Glomerular visceral epithelial cell (primary cell): ENCODE measurements at regions not wholly inside any gene's neighbourhood (a gene's known extent, or its start where the extent isn't known, plus 50 kb on each side); places are given as distances from the start of the nearest gene placed in this dataset.
"Not testable (repeated sequence)": the region's sequence is repeated elsewhere in the genome, so short reads cannot be mapped to it uniquely, and the experiment has no call there.

Source experiments
- DNase-seq: peaks from one replicate; pipeline ENCODE4 v3.0.0-alpha.2; 2016; ENCODE audit errors: extremely low spot score

DNA sequence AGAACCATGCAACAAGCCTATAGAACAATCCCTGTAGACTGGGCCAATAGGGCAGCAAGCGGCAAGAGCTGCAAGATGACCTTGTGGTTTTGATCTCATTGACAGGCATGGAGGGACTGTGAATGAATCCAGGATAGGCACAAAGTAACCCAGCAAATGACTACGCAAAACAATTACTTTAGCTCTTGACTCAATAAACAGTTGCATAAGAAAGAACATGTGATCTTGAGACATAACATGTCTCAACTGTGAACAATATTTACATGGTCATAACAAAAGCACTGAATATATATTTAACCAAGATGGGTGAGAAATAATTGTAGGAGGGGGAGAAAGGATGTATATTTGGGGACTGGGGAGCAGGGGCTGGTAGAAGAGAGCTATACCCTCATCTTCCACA, 313.7 kb upstream of the CDH5 start:
- DNase-seq: no peak

- DNase-seq: no peak
Observed at GRCh38 chr16:66050991-66051390, 315.5 kb upstream of the CDH5 start.

- no peak for DNase-seq
Observed at GRCh38 chr16:66049865-66050264, 316.6 kb upstream of the CDH5 start.

- DNase-seq: no peak
Observed at GRCh38 chr16:66045626-66046025, 320.9 kb upstream of the CDH5 start.

DNA sequence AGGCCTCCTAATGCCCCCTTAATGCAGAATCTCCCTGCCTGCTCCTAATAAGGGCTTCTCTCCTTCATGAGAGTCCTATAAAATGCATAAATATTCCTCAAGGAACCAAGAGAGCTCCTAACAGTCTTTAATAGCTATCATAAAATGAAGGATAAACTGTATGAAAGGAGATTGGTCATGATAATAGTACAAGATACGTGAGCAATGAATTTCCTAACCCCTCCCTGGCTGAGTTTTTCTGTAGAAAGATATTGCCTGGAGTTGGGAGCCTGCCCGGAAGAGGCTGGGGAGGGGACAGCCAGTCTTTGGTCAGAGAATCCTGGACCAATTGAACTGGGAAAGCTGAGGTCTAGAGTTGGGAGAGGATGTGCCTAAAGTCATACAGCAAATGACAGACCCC, 321.9 kb upstream of the CDH5 start:
- DNase-seq: no peak

GRCh38 chr16:66044089-66044488, 322.4 kb upstream of the CDH5 start:
- DNase-seq: no peak

DNA sequence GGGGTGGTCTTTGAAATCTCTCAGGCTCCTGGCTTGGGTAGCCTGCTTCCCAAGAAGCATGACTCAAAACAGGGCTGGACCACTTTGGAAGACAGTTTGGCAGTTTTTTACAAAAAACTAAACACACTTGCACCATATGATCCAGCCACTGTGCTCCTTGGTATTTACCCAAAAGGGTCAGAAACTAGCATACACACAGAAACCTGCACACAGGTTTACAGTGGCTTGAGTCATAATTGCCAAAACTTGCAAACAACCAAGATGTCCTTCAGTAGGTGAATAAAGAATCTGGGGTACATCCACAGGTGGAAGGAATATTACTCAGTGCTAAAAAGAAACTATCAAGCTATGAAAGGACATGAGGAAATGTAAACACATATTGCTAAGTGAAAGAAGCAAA, 323.2 kb upstream of the CDH5 start:
- DNase-seq: no peak

DNA sequence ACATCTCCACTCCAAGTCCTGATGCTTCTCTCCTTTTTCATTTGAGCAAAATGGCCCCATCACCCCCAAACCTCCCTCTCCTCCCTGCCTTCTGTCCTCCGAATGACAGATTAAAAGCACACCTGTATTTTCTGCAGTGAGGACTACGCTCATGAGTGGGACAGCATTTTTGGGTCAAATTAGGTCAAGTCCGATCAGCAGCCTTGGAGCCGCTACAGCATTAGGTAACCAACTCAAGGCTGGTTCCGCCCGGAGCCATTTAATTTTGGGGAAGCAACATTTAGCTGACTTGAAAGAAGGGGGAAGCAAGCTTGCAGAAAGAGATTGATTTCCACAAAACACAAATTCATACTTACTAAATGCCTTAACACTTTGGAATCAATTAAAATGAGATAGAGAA, 324.1 kb upstream of the CDH5 start:
- DNase-seq: no peak

GRCh38 chr16:66041907-66042306, 324.6 kb upstream of the CDH5 start:
- no peak for DNase-seq

- DNase-seq: no peak
Observed at GRCh38 chr16:66039793-66040192, 326.7 kb upstream of the CDH5 start.

DNA sequence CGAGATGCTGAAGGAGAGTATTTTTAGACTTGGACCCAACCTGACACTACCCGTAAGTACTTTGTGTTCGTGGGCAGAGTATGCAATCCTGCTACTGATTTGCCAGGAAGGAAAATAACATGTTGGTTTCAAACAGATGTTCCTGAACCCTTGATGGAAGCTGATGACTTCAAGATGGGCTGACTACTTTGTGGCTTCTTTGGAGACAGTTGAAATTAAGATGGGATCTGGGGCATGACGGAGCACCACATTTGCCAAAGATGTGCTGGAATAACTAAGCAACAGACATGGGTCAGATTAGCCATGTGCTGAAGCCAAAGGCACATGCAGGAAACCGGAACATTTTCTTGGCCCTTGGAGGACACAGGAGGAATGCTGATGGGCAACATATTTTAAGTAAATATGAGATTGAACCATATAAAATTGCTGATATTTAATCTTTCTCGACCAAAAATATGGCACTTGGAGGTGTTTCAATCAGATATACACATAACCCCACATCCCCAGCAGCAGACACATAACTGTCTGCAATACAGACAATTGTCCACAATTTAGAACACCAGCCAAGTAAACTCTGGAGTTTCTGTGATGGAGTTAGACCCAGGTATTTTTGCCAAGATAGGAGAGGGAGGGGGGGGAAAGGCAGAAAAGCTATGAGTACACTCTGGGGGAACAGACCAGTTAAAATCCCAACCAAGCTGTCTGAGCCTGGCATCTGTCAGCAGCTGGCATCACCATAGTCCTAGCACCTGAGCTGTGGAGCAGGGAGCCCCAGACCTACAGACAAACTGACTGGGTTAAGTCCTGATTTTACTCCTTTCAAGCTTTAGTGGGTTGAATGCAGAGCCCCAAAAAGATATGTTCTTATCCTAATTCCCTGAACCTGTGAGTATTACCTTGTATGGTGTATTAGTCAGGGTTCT, 329.4 kb upstream of the CDH5 start:
- DNase-seq: no peak

DNA sequence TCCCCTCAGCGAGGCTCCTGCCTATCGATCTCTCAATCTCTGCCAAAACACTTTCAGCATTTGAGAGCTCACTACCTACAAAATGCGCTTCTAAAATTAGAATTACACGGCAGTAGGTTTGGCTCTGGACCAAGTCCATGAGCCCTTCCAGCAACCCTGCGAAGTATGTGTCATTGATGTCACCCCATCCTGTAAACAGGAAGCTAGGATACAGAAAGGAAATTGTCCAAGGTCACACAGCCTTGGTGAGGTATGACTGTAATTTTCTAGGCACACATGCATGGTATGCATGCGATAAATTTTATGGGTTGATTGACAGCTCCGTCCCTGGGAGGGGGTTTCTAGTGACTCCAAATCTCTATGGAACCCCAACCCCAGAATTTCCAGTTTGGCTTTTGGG, 330.3 kb upstream of the CDH5 start:
- DNase-seq: no peak

GRCh38 chr16:66035096-66035495, 331.4 kb upstream of the CDH5 start:
- no peak for DNase-seq

DNA sequence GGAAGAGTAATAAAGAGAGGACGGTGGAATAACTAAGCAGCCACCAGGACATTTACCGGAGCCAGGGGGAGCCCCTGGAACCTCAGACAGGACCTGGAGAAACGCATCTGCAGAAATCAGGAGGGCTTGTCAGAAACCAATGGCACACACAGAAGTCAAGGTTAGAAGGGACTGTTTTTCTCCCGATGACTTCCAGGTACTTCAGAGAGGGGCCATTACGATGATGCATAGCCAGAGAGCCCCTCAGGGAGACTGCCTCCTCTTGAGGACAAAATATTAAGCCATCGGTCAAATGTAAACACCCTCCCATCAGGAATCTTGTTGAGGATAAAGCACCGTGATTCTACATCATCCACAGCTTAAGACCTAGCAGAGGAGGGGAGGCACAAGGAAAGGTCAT, 333.6 kb upstream of the CDH5 start:
- DNase-seq: no peak

DNA sequence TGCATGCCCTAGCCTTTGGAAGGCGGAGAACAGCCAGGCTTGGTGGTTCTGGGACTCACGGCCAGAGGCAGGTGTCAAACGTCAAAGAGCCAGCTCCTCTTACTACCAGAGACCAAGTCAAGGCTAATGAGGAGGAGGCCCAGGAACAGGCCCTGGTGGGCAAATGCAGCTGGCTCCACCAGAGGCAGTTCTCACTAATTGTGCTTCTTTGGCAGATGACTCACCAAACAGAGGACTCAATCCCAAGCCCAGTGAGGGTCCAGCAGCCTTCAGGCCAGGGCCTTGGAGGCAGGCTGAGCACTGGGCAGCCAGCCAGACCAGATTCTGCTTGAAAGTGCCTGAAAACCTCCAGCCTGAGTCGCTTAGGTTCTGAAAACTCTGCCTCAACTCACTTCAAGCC, 336.5 kb upstream of the CDH5 start:
- DNase-seq: no peak

GRCh38 chr16:66028510-66029216, 337.8 kb upstream of the CDH5 start:
- DNase-seq: no peak

GRCh38 chr16:66026787-66027330, 339.6 kb upstream of the CDH5 start:
- no peak for DNase-seq

DNA sequence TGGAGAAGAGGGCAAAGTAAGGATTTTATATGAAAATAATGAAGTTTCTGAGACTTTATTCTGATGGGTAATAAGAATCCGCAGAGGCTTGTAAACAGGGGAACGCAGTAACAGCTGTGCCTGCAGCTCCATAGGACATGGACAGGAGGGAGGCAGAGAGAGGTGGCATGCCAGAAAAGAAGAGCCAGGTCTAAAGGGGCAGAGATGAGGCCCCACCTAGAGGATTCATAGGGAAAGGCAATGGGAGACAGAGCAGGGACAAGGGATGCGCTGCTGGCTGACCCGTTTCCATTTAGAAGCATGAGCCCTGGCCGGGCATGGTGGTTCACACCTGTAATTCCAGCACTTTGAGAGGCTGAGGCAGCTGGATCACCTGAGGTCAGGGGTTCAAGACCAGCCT, 340.3 kb upstream of the CDH5 start:
- DNase-seq: no peak

GRCh38 chr16:66025751-66026150, 340.7 kb upstream of the CDH5 start:
- DNase-seq: no peak

DNA sequence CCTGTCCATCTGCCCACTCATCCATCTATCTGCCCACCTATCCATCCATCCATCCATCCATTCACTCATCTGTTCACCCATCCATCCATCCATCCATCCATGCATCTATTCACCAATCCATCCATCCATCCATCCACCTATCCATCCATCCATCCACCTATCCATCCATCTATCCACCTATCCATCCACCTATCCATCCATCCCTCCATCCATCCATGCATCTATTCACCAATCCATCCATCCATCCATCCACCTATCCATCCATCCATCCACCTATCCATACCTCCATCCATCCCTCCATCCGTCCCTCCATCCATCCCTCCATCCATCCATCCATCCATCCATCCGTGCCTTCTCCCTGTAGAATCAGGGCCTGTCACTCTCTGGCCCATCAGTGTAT, 341.9 kb upstream of the CDH5 start:
- DNase-seq: not testable (repeated sequence)

DNA sequence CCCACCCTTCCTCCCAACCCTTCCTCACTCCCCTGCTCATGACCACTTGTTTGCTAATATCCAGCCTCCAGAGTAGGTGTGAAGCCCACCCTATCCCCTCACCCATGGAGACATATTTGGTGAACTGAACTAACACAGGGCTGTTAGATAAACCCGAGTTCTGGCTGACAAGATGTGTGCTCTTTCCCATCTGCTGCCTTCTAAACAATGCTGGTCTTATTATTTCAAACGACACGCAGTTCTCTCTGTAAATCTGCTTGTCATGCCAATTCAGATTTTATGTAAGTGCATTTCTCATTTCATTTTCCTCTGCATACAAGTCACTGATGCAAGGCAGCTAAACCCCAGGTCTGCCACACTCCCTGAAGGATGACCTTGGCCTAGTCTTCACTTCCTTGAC, 343.0 kb upstream of the CDH5 start:
- no peak for DNase-seq

DNA sequence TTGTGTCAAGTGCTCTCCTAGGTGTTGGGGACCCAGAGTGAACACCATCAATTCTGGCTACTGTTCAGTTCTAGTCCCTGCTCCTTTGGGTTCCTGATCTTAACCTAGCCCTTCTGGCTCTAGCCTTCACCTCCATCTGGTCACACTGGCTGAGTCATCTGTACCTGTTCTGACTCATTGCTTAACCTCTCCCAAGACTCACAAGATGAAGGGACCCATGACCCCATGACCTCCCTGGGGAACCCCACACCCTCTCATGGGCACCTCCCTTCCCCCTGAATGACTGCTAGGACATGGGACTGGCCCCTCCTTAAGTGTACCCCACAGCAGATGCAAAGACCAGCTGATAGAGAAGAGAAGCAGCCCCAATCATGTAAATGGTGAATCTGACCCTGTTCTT, 345.8 kb upstream of the CDH5 start:
- DNase-seq: no peak

DNA sequence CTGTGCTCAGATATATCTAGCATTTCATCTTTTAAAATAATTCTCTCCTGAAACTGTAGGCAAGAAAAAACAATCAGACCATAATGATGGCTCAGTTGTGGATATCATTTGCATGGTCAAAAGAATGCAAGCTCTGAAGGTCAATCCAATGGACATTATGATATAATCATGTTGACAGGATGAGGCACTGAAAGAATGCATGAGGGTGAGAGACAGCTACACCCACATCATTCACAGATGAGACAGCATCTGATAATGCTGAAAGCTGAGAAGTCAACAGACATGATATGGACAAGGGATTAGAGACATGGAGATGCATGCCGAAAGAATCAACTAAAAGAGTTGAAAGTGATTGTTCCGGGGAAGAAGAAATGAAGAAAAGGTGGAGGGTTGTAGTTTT, 346.4 kb upstream of the CDH5 start:
- no peak for DNase-seq
